Keratinocyte (primary cell): ENCODE measurements at regions not wholly inside any gene's neighbourhood (a gene's known extent, or its start where the extent isn't known, plus 50 kb on each side); places are given as distances from the start of the nearest gene placed in this dataset.

ENCODE experiments used
- DNase-seq: peaks from one replicate; pipeline ENCODE4 v3.0.0-alpha.2; 2011; ENCODE audit warnings: low read depth, missing footprints, low spot score
- FAIRE-seq: peaks from 2 replicates; lab custom pipeline; 2011; peaks lifted over from hg19 to GRCh38; lab: Jason Lieb, UNC
- H2AFZ ChIP-seq: 2 replicates; pipeline ENCODE4 v1.6.0; 2012; ENCODE audit warnings: low read length, control low read depth, inconsistent platforms; ENCODE audit not compliant: control insufficient read depth
- H3K27ac ChIP-seq: 2 replicates; pipeline ENCODE4 v1.5.1; 2011; ENCODE audit warnings: low read length; ENCODE audit not compliant: control insufficient read depth, insufficient read depth
- H3K27me3 ChIP-seq: 3 replicates; pipeline ENCODE4 v1.6.0; 2011; ENCODE audit warnings: low read length; ENCODE audit not compliant: control insufficient read depth, insufficient read depth; ENCODE audit errors: extremely low read depth
- H3K36me3 ChIP-seq, 2 experiments: 2 replicates in 1 of 2; 3 replicates in 1 of 2; pipeline ENCODE4 v1.5.1; 2011; ENCODE audit warnings: low read length in 2 of 2, mild to moderate bottlenecking in 1 of 2; ENCODE audit not compliant: control insufficient read depth in 2 of 2, insufficient read depth in 2 of 2; ENCODE audit errors: extremely low read depth in 1 of 2
- H3K4me1 ChIP-seq: 3 replicates; pipeline ENCODE4 v1.5.1; 2011; ENCODE audit warnings: low read length; ENCODE audit not compliant: control insufficient read depth, insufficient read depth; ENCODE audit errors: extremely low read depth
- H3K4me2 ChIP-seq: 3 replicates; pipeline ENCODE4 v1.6.0; 2011; ENCODE audit warnings: low read depth, low read length; ENCODE audit not compliant: control insufficient read depth, insufficient read depth; ENCODE audit errors: extremely low read depth
- H3K4me3 ChIP-seq, 3 experiments: fragments of 200-600 bp in 1 of 3; sonication (generic) in 1 of 3; 2 replicates in 2 of 3; 3 replicates in 1 of 3; pipeline ENCODE4 v1.5.1; 2011 to 2016; ENCODE audit warnings: low read length in 3 of 3, mild to moderate bottlenecking in 3 of 3, control low read depth in 2 of 3, inconsistent platforms in 1 of 3, low read depth in 1 of 3, mixed read lengths in 1 of 3, mixed run types in 1 of 3, moderate library complexity in 1 of 3; ENCODE audit not compliant: control insufficient read depth in 2 of 3, insufficient read depth in 2 of 3; ENCODE audit errors: extremely low read depth in 1 of 3
- H3K79me2 ChIP-seq: 2 replicates; pipeline ENCODE4 v1.6.0; 2012; ENCODE audit warnings: low read length; ENCODE audit not compliant: control insufficient read depth, insufficient read depth
- H3K9ac ChIP-seq: 3 replicates; pipeline ENCODE4 v1.6.0; 2011; ENCODE audit warnings: low read length; ENCODE audit not compliant: control insufficient read depth, insufficient read depth; ENCODE audit errors: extremely low read depth
- H3K9me1 ChIP-seq: 3 replicates; pipeline ENCODE4 v1.6.0; 2011; ENCODE audit warnings: low read length; ENCODE audit not compliant: control insufficient read depth, insufficient read depth; ENCODE audit errors: extremely low read depth
- H3K9me3 ChIP-seq: 2 replicates; pipeline ENCODE4 v1.5.1; 2012; ENCODE audit warnings: low read depth, low read length; ENCODE audit not compliant: control insufficient read depth
- H4K20me1 ChIP-seq: 3 replicates; pipeline ENCODE4 v1.6.0; 2011; ENCODE audit warnings: low read length; ENCODE audit not compliant: control insufficient read depth, insufficient read depth; ENCODE audit errors: extremely low read depth
- EZH2 ChIP-seq: IDR thresholded peaks from one replicate; pipeline ENCODE4 v1.6.1; 2012; ENCODE audit warnings: inconsistent platforms, mild to moderate bottlenecking, low read length, moderate library complexity
- dilution Hi-C: fragments of 300-500 bp; cut with MboI; formaldehyde crosslinking; loops from one replicate; pipeline ENCODE4 v1.7.0; 2020; ENCODE audit warnings: low sequenced_read_pairs; ENCODE audit not compliant: extremely low pct_ligation_motif_present
- TF ChIP-seq, protein P1 (sequence below), 3 experiments: IDR thresholded peaks in 1 of 3; conservative IDR thresholded peaks in 1 of 3; optimal IDR thresholded peaks in 1 of 3; 2 replicates in 2 of 3; 3 replicates in 1 of 3; pipeline versions ENCODE3 to v1.5.1; 2011; ENCODE audit warnings: low read length in 3 of 3, mild to moderate bottlenecking in 3 of 3, moderate library complexity in 2 of 3, control low read depth in 1 of 3, inconsistent platforms in 1 of 3; ENCODE audit not compliant: insufficient read depth in 2 of 3; ENCODE audit errors: extremely low read depth in 1 of 3

DNA sequence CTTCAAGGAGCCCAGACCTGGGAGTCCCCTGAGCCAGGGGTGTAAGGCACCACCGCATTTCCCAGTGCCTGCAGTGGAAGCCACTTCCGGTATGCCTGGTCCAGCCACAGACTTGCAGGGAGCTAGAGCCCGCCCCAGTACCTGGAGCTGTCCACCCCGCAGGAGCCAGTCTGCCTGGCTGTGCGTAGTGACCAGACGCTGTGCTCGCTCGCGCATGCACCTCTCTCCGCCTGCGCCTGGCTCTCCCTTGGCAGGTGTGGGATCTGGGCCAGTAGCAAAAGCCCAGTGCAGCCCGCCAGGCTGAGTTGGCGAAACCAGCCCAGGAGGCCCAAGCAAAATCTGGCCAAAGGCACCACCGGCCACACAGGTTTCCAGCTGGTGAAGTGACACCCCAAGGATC, 973.7 kb upstream of the AGA start:
- Histone ChIP-seq H3K4me2 (no peak overlapping the region), H3K27me3 (no peaks in the 10 kb centered on the region), H3K9ac (no peak overlapping the region), H3K4me1 (no peaks in the 10 kb centered on the region), H3K36me3 (no peaks in the 10 kb centered on the region), H3K79me2 (no peaks in the 10 kb centered on the region), H2AFZ (no peak overlapping the region), H3K27ac (no peak overlapping the region), H3K4me3 (no peak overlapping the region), H4K20me1 (no peaks in the 10 kb centered on the region), H3K9me1 (no peaks in the 10 kb centered on the region), H3K9me3 (peaks cover 1% of the 10 kb centered on the region)
- DNase-seq: no peak
- FAIRE-seq: no peak
- no peak for TF ChIP-seq EZH2
- TF ChIP-seq, protein P1, sequence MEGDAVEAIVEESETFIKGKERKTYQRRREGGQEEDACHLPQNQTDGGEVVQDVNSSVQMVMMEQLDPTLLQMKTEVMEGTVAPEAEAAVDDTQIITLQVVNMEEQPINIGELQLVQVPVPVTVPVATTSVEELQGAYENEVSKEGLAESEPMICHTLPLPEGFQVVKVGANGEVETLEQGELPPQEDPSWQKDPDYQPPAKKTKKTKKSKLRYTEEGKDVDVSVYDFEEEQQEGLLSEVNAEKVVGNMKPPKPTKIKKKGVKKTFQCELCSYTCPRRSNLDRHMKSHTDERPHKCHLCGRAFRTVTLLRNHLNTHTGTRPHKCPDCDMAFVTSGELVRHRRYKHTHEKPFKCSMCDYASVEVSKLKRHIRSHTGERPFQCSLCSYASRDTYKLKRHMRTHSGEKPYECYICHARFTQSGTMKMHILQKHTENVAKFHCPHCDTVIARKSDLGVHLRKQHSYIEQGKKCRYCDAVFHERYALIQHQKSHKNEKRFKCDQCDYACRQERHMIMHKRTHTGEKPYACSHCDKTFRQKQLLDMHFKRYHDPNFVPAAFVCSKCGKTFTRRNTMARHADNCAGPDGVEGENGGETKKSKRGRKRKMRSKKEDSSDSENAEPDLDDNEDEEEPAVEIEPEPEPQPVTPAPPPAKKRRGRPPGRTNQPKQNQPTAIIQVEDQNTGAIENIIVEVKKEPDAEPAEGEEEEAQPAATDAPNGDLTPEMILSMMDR (optimal IDR thresholded peaks at IDR 0.05 in 1 of 3, IDR thresholded peaks at IDR 0.05 in 1 of 3, conservative IDR thresholded peaks at IDR 0.05 in 1 of 3; ENCODE audit: extremely low read depth in 1 of 3, insufficient read depth in 2 of 3, low read length in 3 of 3): no peak
- dilution Hi-C loops: no loop called here

DNA sequence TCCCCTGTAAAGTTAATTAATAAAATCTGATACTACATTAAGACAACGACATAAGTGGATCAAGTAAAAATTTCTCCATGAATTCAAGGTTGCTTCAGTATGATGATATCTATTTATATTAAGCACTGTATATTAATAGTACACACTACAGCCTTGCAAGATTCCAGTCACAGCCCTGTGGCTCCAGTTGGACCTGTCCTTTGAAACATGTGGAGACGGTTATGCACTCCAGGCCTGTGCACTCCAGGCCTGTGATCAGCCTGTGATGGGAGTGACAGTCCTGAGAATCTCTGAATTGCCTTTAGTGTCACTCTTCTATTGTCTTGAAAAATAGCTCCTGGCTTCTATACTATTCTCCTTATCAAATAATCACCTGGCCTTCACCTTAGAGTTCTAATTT, 981.1 kb upstream of the AGA start:
- dilution Hi-C loops: no loop called here
- FAIRE-seq: no peak
- TF ChIP-seq, protein P1 (optimal IDR thresholded peaks at IDR 0.05 in 1 of 3, IDR thresholded peaks at IDR 0.05 in 1 of 3, conservative IDR thresholded peaks at IDR 0.05 in 1 of 3; ENCODE audit: extremely low read depth in 1 of 3, insufficient read depth in 2 of 3, low read length in 3 of 3): no peak
- TF ChIP-seq EZH2: no peak
- Histone ChIP-seq H3K9me3 (no peaks in the 10 kb centered on the region), H3K4me2 (no peak overlapping the region), H3K4me1 (no peaks in the 10 kb centered on the region), H3K4me3 (no peak overlapping the region), H3K9me1 (no peaks in the 10 kb centered on the region), H3K79me2 (no peaks in the 10 kb centered on the region), H3K9ac (no peak overlapping the region), H3K27me3 (no peaks in the 10 kb centered on the region), H2AFZ (no peak overlapping the region), H3K36me3 (no peaks in the 10 kb centered on the region), H4K20me1 (no peaks in the 10 kb centered on the region), H3K27ac (no peak overlapping the region)
- no peak for DNase-seq
